Cardiac muscle cell (in vitro differentiated cells and primary cell): ENCODE measurements at regions not wholly inside any gene's neighbourhood (a gene's known extent, or its start where the extent isn't known, plus 50 kb on each side); places are given as distances from the start of the nearest gene placed in this dataset.

ENCODE experiments used
- DNase-seq, 2 donors: peaks; one replicate each; pipeline versions ENCODE4 v3.0.0 to v3.0.0-alpha.2; 2010 to 2017; ENCODE audit warnings: low read depth in 1 of 2, low spot score in 1 of 2
- H3K27ac ChIP-seq: fragments of 200-600 bp; sonication (generic); 2 replicates; pipeline ENCODE4 v1.5.1; 2016
- H3K27me3 ChIP-seq: fragments of 200-600 bp; sonication (generic); 2 replicates; pipeline ENCODE4 v1.6.0; 2016; ENCODE audit warnings: control low read depth
- H3K36me3 ChIP-seq: fragments of 200-600 bp; sonication (generic); 2 replicates; pipeline ENCODE4 v1.5.1; 2016; ENCODE audit warnings: control low read depth
- H3K4me1 ChIP-seq: fragments of 200-600 bp; sonication (generic); 2 replicates; pipeline ENCODE4 v1.8.1; 2017; ENCODE audit warnings: low read depth, mild to moderate bottlenecking, mixed run types
- H3K4me3 ChIP-seq: fragments of 200-600 bp; sonication (generic); 2 replicates; pipeline ENCODE4 v1.5.1; 2016; ENCODE audit warnings: mild to moderate bottlenecking
- H3K9me3 ChIP-seq: fragments of 200-600 bp; sonication (generic); 2 replicates; pipeline ENCODE4 v1.5.1; 2017; ENCODE audit warnings: low read depth, mild to moderate bottlenecking, control low read depth
- CTCF ChIP-seq: IDR thresholded peaks from 2 replicates; pipeline ENCODE4 v1.5.1; 2012; ENCODE audit warnings: low read depth, mild to moderate bottlenecking, low read length

- TF ChIP-seq CTCF, result no peak
- no peaks in the 10 kb centered on the region for H3K9me3 ChIP-seq
- no peak overlapping the region for H3K4me3 ChIP-seq
- no peak overlapping the region for H3K27ac ChIP-seq
- no peaks in the 10 kb centered on the region for H3K4me1 ChIP-seq
- no peaks in the 10 kb centered on the region for H3K27me3 ChIP-seq
- DNase-seq, result no peak
- H3K36me3 ChIP-seq, result no peaks in the 10 kb centered on the region
These were observed 50.0 kb upstream of the PITRM1 start for GRCh38 chr10:3222626-3223025.
